Skeletal muscle cell (primary cell): ENCODE measurements at regions not wholly inside any gene's neighbourhood (a gene's known extent, or its start where the extent isn't known, plus 50 kb on each side); places are given as distances from the start of the nearest gene placed in this dataset.
"Not testable (repeated sequence)": the region's sequence is repeated elsewhere in the genome, so short reads cannot be mapped to it uniquely, and the experiment has no call there.

Source experiments
- DNase-seq: peaks from one replicate; pipeline ENCODE4 v3.0.0-alpha.2; 2010; ENCODE audit warnings: low read depth
- H3K4me3 ChIP-seq: 2 replicates; pipeline ENCODE4 v1.5.1; 2011; ENCODE audit warnings: low read depth, mild to moderate bottlenecking, control low read depth, low read length, moderate library complexity

DNA sequence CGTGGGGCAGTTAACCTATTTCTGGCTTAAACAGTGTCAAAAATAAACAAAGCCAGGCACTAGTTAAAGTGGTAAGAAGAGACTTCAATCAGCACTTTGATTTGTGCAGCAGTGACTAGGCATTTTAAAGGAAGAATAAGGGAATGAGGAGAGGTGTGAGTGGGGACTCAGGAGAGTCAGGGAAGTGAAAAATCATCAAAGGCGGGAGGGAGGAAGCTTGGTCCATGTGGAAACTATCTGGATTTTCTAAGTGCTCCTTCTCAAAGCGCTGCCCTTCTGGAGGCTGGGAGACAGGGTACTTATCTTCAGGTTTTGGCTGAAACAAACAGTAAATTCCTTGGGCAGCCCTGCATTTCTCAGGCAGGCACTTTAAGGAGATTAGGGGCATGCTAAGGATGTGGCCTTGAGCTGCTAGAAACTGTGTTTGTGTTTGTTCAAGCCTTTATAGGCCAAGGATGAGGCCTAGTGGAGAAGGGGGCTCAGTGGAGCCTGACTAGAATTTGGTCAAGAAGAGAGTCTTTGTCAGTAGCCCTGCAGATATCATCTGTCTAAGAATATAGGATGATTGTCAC lies 486.5 kb downstream of the SIPA1L2 start:
- H3K4me3 ChIP-seq, result no peak overlapping the region
- no peak for DNase-seq

DNA sequence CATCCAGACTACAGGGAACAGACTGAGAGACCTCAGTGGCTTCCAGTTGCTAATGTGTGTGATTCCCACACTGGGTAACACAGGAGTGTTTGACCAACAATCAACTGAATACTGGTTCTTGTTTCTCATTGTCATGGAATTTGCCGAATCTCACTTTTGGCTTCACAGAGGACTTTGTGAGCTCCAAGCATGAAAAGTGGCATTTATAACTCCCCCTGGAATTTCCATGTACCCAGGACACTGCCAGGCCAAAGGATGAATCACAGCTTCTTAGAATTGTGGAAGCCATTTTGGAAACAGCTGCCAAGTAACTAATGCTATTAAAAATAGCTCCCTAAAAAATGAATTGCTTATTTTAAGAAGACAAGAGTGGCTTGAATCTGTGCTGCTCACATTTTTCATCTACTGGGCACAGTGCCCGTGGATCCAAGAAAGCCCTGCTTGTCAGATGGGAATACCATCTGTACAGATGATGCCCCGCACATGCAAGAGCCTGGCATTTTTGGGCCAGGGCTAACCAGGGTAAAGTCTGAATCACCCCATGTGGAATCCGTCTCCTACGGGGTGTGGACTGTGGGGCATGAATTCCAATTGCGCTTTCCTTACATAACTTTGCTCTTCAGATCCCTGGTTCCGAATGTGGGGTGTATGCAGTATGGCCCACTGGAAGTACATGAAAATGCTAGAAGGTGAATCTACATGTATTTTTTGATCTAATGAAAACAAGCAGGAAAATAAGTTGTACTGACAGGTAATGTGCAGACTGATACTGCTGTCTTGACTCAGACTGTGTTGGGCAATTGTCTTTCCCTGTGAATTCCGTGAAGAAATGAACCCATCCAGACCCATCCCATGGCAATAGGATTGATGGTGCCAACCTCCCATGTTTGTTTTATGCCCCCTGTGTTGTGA lies 487.3 kb downstream of the SIPA1L2 start:
- DNase-seq, result peak; percentile 74

DNA sequence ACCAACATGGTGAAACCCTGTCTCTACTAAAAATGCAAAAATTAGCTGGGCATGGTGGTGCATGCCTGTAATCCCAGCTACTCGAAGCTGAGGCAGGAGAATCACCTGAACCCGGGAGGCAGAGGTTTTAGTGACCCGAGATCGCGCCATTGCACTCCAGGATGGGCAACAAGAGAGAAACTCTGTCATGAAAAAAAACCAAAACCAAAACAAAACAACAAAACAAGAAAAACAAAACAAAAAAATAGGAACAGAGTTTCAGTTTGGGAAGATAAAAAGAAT lies 488.8 kb downstream of the SIPA1L2 start:
- DNase-seq, H3K4me3 ChIP-seq: not testable (repeated sequence)

More for the DNA sequence above, 487.3 kb downstream of the SIPA1L2 start:
- H3K4me3 ChIP-seq, result no peak overlapping the region

DNA sequence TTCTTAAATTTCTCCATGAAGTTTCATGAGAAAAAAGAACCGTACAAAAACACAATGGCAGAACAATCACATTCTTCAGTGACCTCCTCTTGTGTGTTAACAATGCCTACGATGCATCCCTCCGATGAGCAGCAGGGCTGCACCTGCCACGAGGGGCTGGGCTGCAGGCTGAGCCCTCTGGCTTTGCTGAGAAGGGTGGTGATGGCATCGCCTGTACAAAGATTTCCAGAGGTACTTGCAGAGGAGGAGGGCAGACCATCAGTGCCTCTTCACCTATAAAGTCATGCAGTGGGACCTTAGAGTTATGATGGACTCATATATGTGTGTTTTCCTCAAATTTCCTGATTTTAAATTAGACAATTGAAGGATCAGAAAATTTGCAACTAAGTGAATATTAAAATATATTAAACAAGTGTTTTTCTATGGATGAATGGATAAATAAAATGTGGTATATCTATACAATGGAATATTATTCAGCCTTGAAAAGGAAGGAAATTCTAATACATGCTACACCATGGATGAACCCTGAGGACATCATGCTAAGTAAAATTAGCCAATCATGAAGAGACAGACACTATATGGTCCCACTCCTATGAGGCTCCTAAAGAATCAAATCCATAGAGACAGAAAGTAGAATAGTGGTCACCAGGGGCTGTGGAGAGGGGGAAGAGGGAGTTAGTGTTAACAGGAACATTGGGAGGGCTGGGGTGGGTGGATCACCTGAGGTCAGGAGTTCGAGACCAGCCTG lies 489.3 kb downstream of the SIPA1L2 start:
- no peak for DNase-seq
- no peak overlapping the region for H3K4me3 ChIP-seq

GRCh38 chr1:232139444-232139843 lies 490.5 kb downstream of the SIPA1L2 start:
- DNase-seq, result no peak
- no peak overlapping the region for H3K4me3 ChIP-seq

GRCh38 chr1:232138044-232138443 lies 491.9 kb downstream of the SIPA1L2 start:
- DNase-seq, result no peak
- H3K4me3 ChIP-seq, result no peak overlapping the region

- DNase-seq, result no peak
- no peak overlapping the region for H3K4me3 ChIP-seq
Measured at GRCh38 chr1:232137066-232137465, 492.9 kb downstream of the SIPA1L2 start.

GRCh38 chr1:232136136-232136535 lies 493.8 kb downstream of the SIPA1L2 start:
- DNase-seq, result no peak
- H3K4me3 ChIP-seq, result no peak overlapping the region

DNA sequence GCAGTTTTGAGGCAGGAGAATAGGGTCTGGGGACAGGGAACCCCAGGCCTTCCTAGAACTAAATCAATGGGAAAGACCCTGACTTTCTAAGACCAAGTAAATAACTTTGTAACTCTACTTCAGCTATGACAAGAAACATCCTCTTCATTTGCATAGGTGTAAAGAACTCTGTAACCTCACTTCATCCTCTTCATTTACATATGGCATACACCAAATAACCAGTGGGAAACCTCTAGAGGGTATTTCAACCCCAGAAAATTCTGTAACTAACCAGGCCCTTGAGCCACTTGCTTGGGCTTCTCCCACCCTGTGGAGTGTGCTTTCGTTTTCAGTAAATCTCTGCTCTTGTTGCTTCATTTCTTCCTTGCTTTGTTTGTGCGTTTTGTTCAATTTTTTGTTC lies 495.6 kb downstream of the SIPA1L2 start:
- no peak overlapping the region for H3K4me3 ChIP-seq
- DNase-seq, result no peak

DNA sequence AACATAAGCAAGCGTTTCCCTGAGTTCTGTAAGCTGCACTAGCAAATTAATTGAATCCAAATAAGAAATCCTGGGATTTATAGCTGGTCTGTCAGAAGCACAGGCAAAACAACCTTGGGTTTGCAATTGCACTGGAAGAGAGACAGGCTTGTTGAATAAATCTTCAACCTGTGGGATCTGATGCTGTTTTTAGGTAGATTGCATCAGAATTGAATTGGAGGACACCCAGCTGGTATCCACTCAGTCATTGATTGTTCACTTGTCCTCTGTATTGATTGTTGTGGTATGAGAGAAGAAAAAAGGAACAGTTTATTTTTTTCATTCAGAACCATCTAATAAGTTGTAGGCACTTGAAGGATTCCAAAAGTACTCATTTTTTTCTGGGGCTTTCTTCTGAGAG lies 497.4 kb downstream of the SIPA1L2 start:
- no peak for DNase-seq
- H3K4me3 ChIP-seq, result no peak overlapping the region

- DNase-seq, result no peak
- no peak overlapping the region for H3K4me3 ChIP-seq
Measured at GRCh38 chr1:232131715-232132391, 498.1 kb downstream of the SIPA1L2 start.

- DNase-seq, result no peak
- H3K4me3 ChIP-seq, result no peak overlapping the region
Measured at GRCh38 chr1:232130815-232131480, 499.0 kb downstream of the SIPA1L2 start.

- peak; percentile 62 for DNase-seq
- H3K4me3 ChIP-seq, result no peak overlapping the region
Measured at GRCh38 chr1:232127190-232127589, 500.6 kb downstream of the DISC1 start.

DNA sequence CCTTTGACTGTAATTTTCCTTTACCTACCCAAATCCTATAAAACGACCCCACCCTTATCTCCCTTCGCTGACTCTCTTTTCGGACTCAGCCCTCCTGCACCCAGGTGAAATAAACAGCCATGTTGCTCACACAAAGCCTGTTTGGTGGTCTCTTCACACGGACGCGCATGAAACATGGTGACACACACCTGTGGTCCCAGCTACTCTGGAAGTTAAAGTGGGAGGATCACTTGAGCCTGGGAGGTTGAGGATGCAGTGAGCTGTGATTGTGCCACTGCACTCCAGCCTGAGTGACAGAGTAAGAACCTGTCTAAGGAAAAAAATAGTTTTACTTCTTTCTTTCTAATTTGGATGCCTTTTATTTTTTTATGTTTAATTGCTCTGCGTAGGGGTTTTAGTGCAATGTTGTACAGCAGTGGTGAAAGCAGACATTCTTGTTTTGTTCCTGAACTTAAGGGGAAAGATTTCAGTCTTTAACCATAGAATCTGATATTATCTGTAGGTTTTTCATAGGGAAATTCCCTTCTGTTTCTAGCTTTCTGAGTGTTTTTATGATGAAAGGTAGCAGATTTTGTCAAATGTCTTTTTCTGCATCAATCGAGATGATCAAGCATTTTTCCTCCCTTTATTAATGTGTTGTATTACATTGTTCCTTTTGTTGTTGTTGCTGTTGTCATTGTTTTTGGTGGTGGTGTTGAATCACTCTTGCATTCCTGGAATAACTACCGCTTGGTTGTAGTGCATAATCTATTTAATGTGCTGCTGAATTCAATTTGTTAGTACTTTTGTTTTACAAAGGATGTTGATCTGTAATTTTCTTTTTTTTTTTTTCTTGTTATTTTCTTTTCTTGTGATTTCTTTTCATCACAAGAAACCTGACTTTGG lies 497.4 kb downstream of the DISC1 start:
- DNase-seq, result no peak
- no peak overlapping the region for H3K4me3 ChIP-seq

GRCh38 chr1:232117903-232118302 lies 491.3 kb downstream of the DISC1 start:
- not testable (repeated sequence) for DNase-seq, H3K4me3 ChIP-seq

GRCh38 chr1:232114985-232115384 lies 488.4 kb downstream of the DISC1 start:
- no peak overlapping the region for H3K4me3 ChIP-seq
- DNase-seq, result no peak

DNA sequence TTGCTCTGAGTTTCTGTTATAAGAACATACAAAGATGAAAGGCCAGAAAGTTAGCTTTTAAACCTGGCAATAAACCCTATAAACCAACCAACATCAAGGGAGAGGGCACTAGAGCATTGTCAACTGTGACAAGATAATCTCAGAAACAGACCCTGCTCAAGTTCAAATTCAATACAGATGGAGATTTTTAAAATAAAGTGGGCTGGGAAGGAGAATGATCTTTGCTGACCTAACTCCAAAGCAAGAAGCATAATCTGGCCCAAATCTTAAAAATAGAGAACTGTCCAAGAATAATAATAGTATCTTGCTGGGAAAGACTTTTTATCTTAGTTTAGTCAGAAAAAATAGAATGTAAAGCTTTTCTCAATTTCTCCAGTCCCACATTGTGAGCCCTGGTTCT lies 485.5 kb downstream of the DISC1 start:
- no peak overlapping the region for H3K4me3 ChIP-seq
- DNase-seq, result no peak

GRCh38 chr1:232111611-232112010 lies 485.0 kb downstream of the DISC1 start:
- H3K4me3 ChIP-seq, result no peak overlapping the region
- no peak for DNase-seq
